GM23338 (cell line): ENCODE measurements at regions not wholly inside any gene's neighbourhood (a gene's known extent, or its start where the extent isn't known, plus 50 kb on each side); places are given as distances from the start of the nearest gene placed in this dataset.

Source experiments
- ATAC-seq: fragments of 200-7000 bp; cut with Tn5 transposase; 3 replicates; pipeline ENCODE4 v1.9.1; 2020
- DNase-seq: peaks from one replicate; pipeline ENCODE4 v3.0.0-alpha.2; 2015; ENCODE audit warnings: low spot score
- H2AFZ ChIP-seq: fragments of 200-600 bp; sonication (generic); 2 replicates; pipeline ENCODE4 v1.8.0; 2016; ENCODE audit warnings: antibody characterized with exemption, mild to moderate bottlenecking, moderate library complexity
- H3F3A ChIP-seq: fragments of 200-600 bp; sonication (generic); replicated peaks from 2 replicates; pipeline ENCODE4 v1.8.0; 2017; ENCODE audit warnings: antibody characterized with exemption, mixed run types, low read depth
- H3K27ac ChIP-seq: fragments of 200-600 bp; sonication (generic); 2 replicates; pipeline ENCODE4 v1.6.1; 2016; ENCODE audit warnings: low read depth
- H3K27me3 ChIP-seq: fragments of 200-600 bp; sonication (generic); 2 replicates; pipeline ENCODE4 v1.8.0; 2016; ENCODE audit warnings: mild to moderate bottlenecking, mixed run types, moderate library complexity; ENCODE audit not compliant: insufficient read depth
- H3K36me3 ChIP-seq: fragments of 200-600 bp; sonication (generic); 2 replicates; pipeline ENCODE4 v1.8.0; 2016; ENCODE audit warnings: mild to moderate bottlenecking; ENCODE audit not compliant: insufficient read depth
- H3K4me1 ChIP-seq: fragments of 200-600 bp; sonication (generic); 2 replicates; pipeline ENCODE4 v1.8.0; 2016; ENCODE audit warnings: mild to moderate bottlenecking, moderate library complexity; ENCODE audit not compliant: insufficient read depth
- H3K4me2 ChIP-seq: fragments of 200-600 bp; sonication (generic); 2 replicates; pipeline ENCODE4 v1.7.1; 2017; ENCODE audit warnings: mixed run types
- H3K4me3 ChIP-seq: fragments of 200-600 bp; sonication (generic); 2 replicates; pipeline ENCODE4 v1.6.1; 2016; ENCODE audit warnings: mixed run types
- H3K79me2 ChIP-seq: fragments of 200-600 bp; sonication (generic); replicated peaks from 2 replicates; pipeline ENCODE4 v1.8.0; 2017; ENCODE audit warnings: mild to moderate bottlenecking; ENCODE audit not compliant: insufficient read depth
- H3K9me2 ChIP-seq: fragments of 200-600 bp; sonication (generic); 2 replicates; pipeline ENCODE4 v1.8.0; 2017; ENCODE audit not compliant: insufficient read depth
- H4K20me1 ChIP-seq: fragments of 200-600 bp; sonication (generic); replicated peaks from 2 replicates; pipeline ENCODE4 v1.8.0; 2017; ENCODE audit warnings: mild to moderate bottlenecking; ENCODE audit not compliant: insufficient read depth
- H3K27ac Mint-ChIP-seq: 2 replicates; pipeline ENCODE4 v1.8.0; 2020; ENCODE audit warnings: inconsistent platforms, mild to moderate bottlenecking, moderate library complexity, mixed read lengths
- H3K27me3 Mint-ChIP-seq: 3 replicates; pipeline ENCODE4 v1.8.0; 2022; ENCODE audit warnings: low read depth, mild to moderate bottlenecking, moderate library complexity, mixed read lengths, inconsistent platforms; ENCODE audit not compliant: insufficient read depth, poor library complexity
- H3K36me3 Mint-ChIP-seq: 3 replicates; pipeline ENCODE4 v1.8.0; 2021; ENCODE audit warnings: low read depth, mild to moderate bottlenecking, inconsistent platforms, moderate library complexity, mixed read lengths
- H3K4me1 Mint-ChIP-seq: 3 replicates; pipeline ENCODE4 v1.8.0; 2020; ENCODE audit warnings: mild to moderate bottlenecking, inconsistent platforms, mixed read lengths
- H3K4me3 Mint-ChIP-seq: 3 replicates; pipeline ENCODE4 v1.8.0; 2021; ENCODE audit warnings: moderate library complexity, mild to moderate bottlenecking, inconsistent platforms, mixed read lengths
- H3K9me3 Mint-ChIP-seq: 3 replicates; pipeline ENCODE4 v1.8.0; 2020; ENCODE audit warnings: moderate library complexity, mild to moderate bottlenecking, inconsistent platforms, mixed read lengths
- CREB1 ChIP-seq: fragments of 250-450 bp; sonication (Bioruptor Pico); IDR thresholded peaks from 2 replicates; pipeline ENCODE4 v1.5.0; 2020; ENCODE audit warnings: low read depth, mild to moderate bottlenecking, moderate library complexity
- ETS1 ChIP-seq: IDR thresholded peaks from 2 replicates; pipeline ENCODE4 v1.6.1; 2016; ENCODE audit warnings: antibody characterized with exemption
- EZH2 ChIP-seq: fragments of 200-600 bp; sonication (generic); IDR thresholded peaks from one replicate; pipeline ENCODE4 v1.8.0; 2017; ENCODE audit warnings: antibody characterized with exemption, mild to moderate bottlenecking, low read depth; ENCODE audit not compliant: unreplicated experiment
- EZH2phosphoT487 ChIP-seq: fragments of 200-600 bp; sonication (generic); IDR thresholded peaks from one replicate; pipeline ENCODE4 v1.8.1; 2018; ENCODE audit warnings: antibody characterized with exemption; ENCODE audit not compliant: unreplicated experiment
- JUNB ChIP-seq: IDR thresholded peaks from one replicate; pipeline ENCODE4 v1.6.1; 2016; ENCODE audit warnings: antibody characterized with exemption; ENCODE audit not compliant: unreplicated experiment
- NANOG ChIP-seq: IDR thresholded peaks from 2 replicates; pipeline ENCODE4 v1.6.1; 2016; ENCODE audit warnings: antibody characterized with exemption, borderline replicate concordance
- POLR2AphosphoS5 ChIP-seq: IDR thresholded peaks from 2 replicates; pipeline ENCODE4 v1.6.1; 2016; ENCODE audit warnings: antibody characterized with exemption, low read depth
- REST ChIP-seq: IDR thresholded peaks from one replicate; pipeline ENCODE4 v1.6.1; 2018; ENCODE audit warnings: antibody characterized with exemption; ENCODE audit not compliant: unreplicated experiment
- STAT1 ChIP-seq: IDR thresholded peaks from one replicate; pipeline ENCODE4 v1.6.1; 2016; ENCODE audit warnings: antibody characterized with exemption; ENCODE audit not compliant: unreplicated experiment
- ZNF114 ChIP-seq: fragments of 250-450 bp; sonication (Bioruptor Pico); IDR thresholded peaks from 2 replicates; pipeline ENCODE4 v1.5.0; 2020; ENCODE audit warnings: mild to moderate bottlenecking, moderate library complexity
- ZNF331 ChIP-seq: fragments of 250-450 bp; sonication (Bioruptor Pico); IDR thresholded peaks from 2 replicates; pipeline ENCODE4 v1.5.0; 2020; ENCODE audit warnings: low read depth, mild to moderate bottlenecking, moderate library complexity
- ZNF462 ChIP-seq: fragments of 250-450 bp; sonication (Bioruptor Pico); IDR thresholded peaks from 2 replicates; pipeline ENCODE4 v1.5.0; 2020; ENCODE audit warnings: mild to moderate bottlenecking, moderate library complexity

GRCh38 chr4:128521648-128522111 is 234.1 kb upstream of the PGRMC2 start (continued):
- TF ChIP-seq REST: no peak

- Histone ChIP-seq H3K9me2 (peaks cover 12% of the 10 kb centered on the region), H3K79me2 (no peaks in the 10 kb centered on the region), H3K4me3 (no peak overlapping the region), H3K27ac (no peak overlapping the region), H3K4me2 (no peak overlapping the region), H3K36me3 (no peaks in the 10 kb centered on the region), H3K4me1 (peaks cover 28% of the 10 kb centered on the region; the same call in 1 of the 2 replicates), H3K27me3 (no peaks in the 10 kb centered on the region), H2AFZ (no peak overlapping the region), H3F3A (no peaks in the 10 kb centered on the region), H4K20me1 (no peaks in the 10 kb centered on the region)
- Mint-ChIP-seq H3K4me1 (peaks cover 26% of the 10 kb centered on the region), H3K36me3 (no peaks in the 10 kb centered on the region), H3K9me3 (no peaks in the 10 kb centered on the region), H3K27ac (no peak overlapping the region), H3K4me3 (no peak overlapping the region), H3K27me3 (peaks cover 3% of the 10 kb centered on the region)
- ATAC-seq: no peak
- DNase-seq: no peak
- TF ChIP-seq STAT1: no peak
- no peak for TF ChIP-seq NANOG
- TF ChIP-seq REST: no peak
- TF ChIP-seq POLR2AphosphoS5: no peak
- TF ChIP-seq CREB1 (CRISPR knock-in tag): no peak
- TF ChIP-seq ZNF331: no peak
- TF ChIP-seq JUNB: no peak
- TF ChIP-seq ETS1: no peak
- TF ChIP-seq EZH2: no peak
- TF ChIP-seq ZNF462 (CRISPR knock-in tag): no peak
- no peak for TF ChIP-seq EZH2phosphoT487
- no peak for TF ChIP-seq ZNF114 (CRISPR knock-in tag)
Measured at GRCh38 chr4:128521156-128521555, 233.5 kb upstream of the PGRMC2 start.
